Choroid plexus epithelial cell (primary cell): ENCODE measurements at regions not wholly inside any gene's neighbourhood (a gene's known extent, or its start where the extent isn't known, plus 50 kb on each side); places are given as distances from the start of the nearest gene placed in this dataset.

Experiments used
- DNase-seq: peaks from one replicate; pipeline ENCODE4 v3.0.0-alpha.2; 2010; ENCODE audit warnings: low read depth
- H3K4me3 ChIP-seq: 2 replicates; pipeline ENCODE4 v1.5.1; 2011; ENCODE audit warnings: low read depth, mild to moderate bottlenecking, control low read depth, low read length, moderate library complexity
- CTCF ChIP-seq: conservative IDR thresholded peaks from 2 replicates; pipeline ENCODE4 v1.5.1; 2011; ENCODE audit warnings: low read depth, mild to moderate bottlenecking, control low read depth, inconsistent platforms, low read length, moderate library complexity

DNA sequence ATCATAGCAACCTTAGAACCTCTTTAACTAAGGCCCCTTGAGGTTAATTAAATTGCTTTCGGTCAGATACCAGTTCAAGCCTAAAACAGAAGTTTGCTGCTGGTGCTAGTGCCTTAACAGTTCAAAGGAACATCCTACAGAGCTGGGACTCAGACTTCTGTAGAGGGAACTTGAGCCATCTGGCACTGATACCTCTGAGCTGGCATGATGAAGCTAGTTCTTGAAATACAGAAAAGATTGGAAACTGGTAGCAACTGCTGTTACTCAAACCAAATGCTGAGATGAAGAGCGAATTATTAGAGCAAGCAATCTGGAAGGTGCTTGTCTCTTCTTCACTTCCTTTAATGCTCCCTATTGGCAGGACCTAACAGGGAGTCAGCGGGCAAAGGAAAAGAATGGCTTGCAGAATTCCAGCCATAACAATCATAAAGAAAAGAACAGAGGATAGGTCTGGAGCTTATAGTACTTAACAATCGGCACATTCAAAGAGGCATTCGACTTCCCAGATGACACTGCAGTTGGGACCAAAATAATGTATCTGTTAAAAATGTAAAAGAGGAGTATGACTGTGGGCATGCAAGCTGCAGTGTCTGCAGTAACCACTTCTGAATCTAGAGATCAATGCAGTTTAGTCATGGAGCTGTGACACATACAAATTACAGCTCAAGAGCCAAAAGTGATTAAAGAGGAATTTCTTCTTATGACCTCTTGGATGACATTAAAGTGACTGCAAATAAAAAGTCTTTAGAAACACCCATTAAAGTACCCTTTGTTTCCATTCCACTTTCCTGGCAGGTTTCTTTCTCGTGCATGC is 298.9 kb downstream of the PDGFC start:
- no peak for TF ChIP-seq CTCF
- DNase-seq: no peak
- H3K4me3 ChIP-seq: no peak overlapping the region

GRCh38 chr4:156665780-156666366 is 305.7 kb downstream of the PDGFC start:
- no peak for DNase-seq
- TF ChIP-seq CTCF: no peak
- no peak overlapping the region for H3K4me3 ChIP-seq

DNA sequence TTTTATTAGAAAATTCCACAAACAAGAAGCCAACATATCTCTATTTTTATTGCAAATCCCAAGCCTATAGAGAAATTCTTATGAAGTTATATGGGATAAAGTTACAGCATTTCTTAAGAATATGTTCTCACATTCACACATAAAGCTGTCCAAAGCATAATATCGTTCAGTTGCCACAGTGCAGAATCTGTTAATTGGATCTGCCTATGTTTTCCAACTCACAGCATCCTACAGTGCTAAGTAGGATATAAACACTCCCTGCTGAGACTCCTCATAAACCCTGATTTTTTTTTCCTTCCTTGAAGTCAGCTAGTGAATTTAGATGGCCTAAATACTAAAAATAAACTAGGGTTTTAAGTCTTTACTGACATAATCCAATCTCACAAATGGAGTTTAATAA is 307.9 kb downstream of the PDGFC start:
- H3K4me3 ChIP-seq: no peak overlapping the region
- TF ChIP-seq CTCF: no peak
- DNase-seq: no peak

- no peak for DNase-seq
- TF ChIP-seq CTCF: no peak
- H3K4me3 ChIP-seq: no peak overlapping the region
These were observed 308.7 kb downstream of the PDGFC start for GRCh38 chr4:156662921-156663320.

- H3K4me3 ChIP-seq: no peak overlapping the region
- no peak for TF ChIP-seq CTCF
- DNase-seq: no peak
These were observed 310.0 kb downstream of the PDGFC start for GRCh38 chr4:156661555-156661954.

DNA sequence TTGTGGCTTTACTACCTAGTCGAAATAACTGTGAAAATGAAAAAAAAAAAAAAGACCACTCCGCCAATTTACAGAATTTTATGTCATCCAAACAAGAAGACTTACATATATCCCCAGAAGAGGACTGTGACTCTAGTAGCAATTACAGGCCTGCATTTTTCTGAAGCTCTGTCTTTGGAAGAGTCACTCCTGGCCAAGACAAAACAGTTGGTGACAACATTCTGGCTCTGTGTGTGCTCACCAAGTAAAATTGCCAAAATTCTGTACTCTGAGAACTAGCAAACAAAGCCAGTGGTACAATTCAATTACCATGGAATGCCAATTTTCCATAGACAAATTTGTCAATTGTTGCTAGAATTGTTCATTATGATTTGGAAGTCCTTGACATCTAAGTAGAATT is 311.1 kb downstream of the PDGFC start:
- no peak overlapping the region for H3K4me3 ChIP-seq
- no peak for TF ChIP-seq CTCF
- no peak for DNase-seq

DNA sequence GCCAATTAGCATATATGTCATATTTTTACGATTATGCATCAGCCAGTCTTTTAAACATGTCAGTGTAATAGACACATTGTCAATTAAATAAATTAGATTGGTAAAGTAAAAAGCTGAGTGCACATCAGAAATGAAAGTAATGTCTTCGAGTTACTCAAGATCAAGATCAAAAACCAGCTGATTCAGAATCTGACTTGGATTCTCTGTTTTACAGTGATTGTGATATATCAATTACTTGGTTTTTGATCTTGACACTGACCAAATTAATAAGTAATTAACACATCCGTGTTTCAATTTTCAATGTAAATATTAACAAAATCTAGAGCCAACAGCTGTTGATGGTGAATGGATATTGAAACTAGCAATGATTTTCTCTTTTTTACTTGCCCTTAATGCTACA is 311.6 kb downstream of the PDGFC start:
- TF ChIP-seq CTCF: no peak

More for the DNA sequence above, 311.6 kb downstream of the PDGFC start:
- H3K4me3 ChIP-seq: no peak overlapping the region
- DNase-seq: no peak
